K562 (cell line): ENCODE measurements at regions not wholly inside any gene's neighbourhood (a gene's known extent, or its start where the extent isn't known, plus 50 kb on each side); places are given as distances from the start of the nearest gene placed in this dataset.

Source experiments
- ATAC-seq: fragments of 200-7000 bp; cut with Tn5 transposase; 3 replicates; pipeline ENCODE4 v1.9.1; 2020; ENCODE audit warnings: moderate library complexity
- BruUV-seq: library from RNA; stranded (reverse); fragments of 400-500 nt; replicated peaks from 2 replicates; lab custom pipeline; 2021; lab: Mats Ljungman, UMichigan
- CTCF ChIA-PET: fragments of 300-600 bp; formaldehyde crosslinking; extraction: SDS; loops from one replicate; lab custom pipeline; 2021; ENCODE audit warnings: low intra/inter-chr PET ratio; lab: Yijun Ruan, JAX
- POLR2A ChIA-PET: fragments of 300-600, 350-650 bp; sonication (Branson Sonifier 250); formaldehyde crosslinking; extraction: SDS; loops from one replicate; lab custom pipeline; 2021; ENCODE audit warnings: antibody characterized with exemption, inconsistent platforms; lab: Yijun Ruan, JAX
- DNase-seq, 4 experiments: peaks; one replicate each; pipeline versions ENCODE4 v3.0.0 to v3.0.0-alpha.2; 2011 to 2018; ENCODE audit warnings: low spot score in 3 of 4, mixed read lengths in 3 of 4; ENCODE audit errors: extremely low read depth in 1 of 4
- FAIRE-seq: peaks from 2 replicates; lab custom pipeline; 2011; peaks lifted over from hg19 to GRCh38; lab: Jason Lieb, UNC
- H2AFZ ChIP-seq: 2 replicates; pipeline ENCODE4 v1.6.0; 2011; ENCODE audit warnings: low read depth, low read length, control low read depth, inconsistent platforms
- H3K27ac ChIP-seq: fragments of 200-600 bp; 3 replicates; pipeline ENCODE4 v1.8.0; 2011; ENCODE audit warnings: low read depth, mild to moderate bottlenecking, control low read depth, inconsistent platforms, low read length, moderate library complexity, mixed read lengths; ENCODE audit errors: extremely low read depth
- H3K27me3 ChIP-seq, 2 experiments: fragments of 300-600 bp in 1 of 2; 2 replicates in 1 of 2; 3 replicates in 1 of 2; pipeline versions ENCODE4 v1.6.0 to v1.8.0; 2011; ENCODE audit warnings: inconsistent platforms in 2 of 2, low read length in 2 of 2, mild to moderate bottlenecking in 1 of 2, mixed read lengths in 1 of 2, moderate library complexity in 1 of 2; ENCODE audit not compliant: control insufficient read depth in 2 of 2, insufficient read depth in 2 of 2
- H3K36me3 ChIP-seq: fragments of 300-600 bp; 3 replicates; pipeline ENCODE4 v1.8.0; 2011; ENCODE audit warnings: mild to moderate bottlenecking, low read length, inconsistent platforms; ENCODE audit not compliant: control insufficient read depth, insufficient read depth
- H3K4me1 ChIP-seq, 2 experiments: fragments of 200-600 bp in 1 of 2; replicated peaks in 1 of 2; 2 replicates in 1 of 2; 3 replicates in 1 of 2; pipeline versions ENCODE4 v1.5.1 to v1.8.0; 2011; ENCODE audit warnings: inconsistent platforms in 2 of 2, low read length in 2 of 2, mild to moderate bottlenecking in 1 of 2, mixed read lengths in 1 of 2, moderate library complexity in 1 of 2; ENCODE audit not compliant: control insufficient read depth in 2 of 2, insufficient read depth in 2 of 2
- H3K4me2 ChIP-seq: 2 replicates; pipeline ENCODE4 v1.6.1; 2011; ENCODE audit warnings: low read length, control low read depth, inconsistent platforms, mixed read lengths; ENCODE audit not compliant: insufficient read depth
- H3K4me3 ChIP-seq: fragments of 200-600 bp; sonication (generic), shearing (Covaris generic); 2 replicates; pipeline ENCODE4 v1.5.1; 2016; ENCODE audit warnings: control low read depth, inconsistent platforms
- H3K79me2 ChIP-seq: fragments of 200-600 bp; 3 replicates; pipeline ENCODE4 v1.8.0; 2011; ENCODE audit warnings: low read length, inconsistent platforms; ENCODE audit not compliant: control insufficient read depth, insufficient read depth
- H3K9ac ChIP-seq, 2 experiments: 2 replicates each; pipeline versions ENCODE4 v1.6.0 to v1.6.1; 2011; ENCODE audit warnings: low read depth in 2 of 2, low read length in 2 of 2, control low read depth in 1 of 2, inconsistent platforms in 1 of 2, mild to moderate bottlenecking in 1 of 2, mixed read lengths in 1 of 2; ENCODE audit not compliant: insufficient read depth in 1 of 2
- H3K9me1 ChIP-seq: one replicate; pipeline ENCODE4 v1.6.0; 2011; ENCODE audit warnings: inconsistent platforms, mild to moderate bottlenecking, low read length, moderate library complexity; ENCODE audit not compliant: control insufficient read depth, insufficient read depth
- H3K9me3 ChIP-seq: replicated peaks from 2 replicates; pipeline ENCODE4 v1.5.1; 2011; ENCODE audit warnings: low read depth, low read length, inconsistent platforms; ENCODE audit not compliant: control insufficient read depth, insufficient read depth
- H4K20me1 ChIP-seq: replicated peaks from 2 replicates; pipeline ENCODE4 v1.6.1; 2011; ENCODE audit warnings: low read length, inconsistent platforms, mixed read lengths; ENCODE audit not compliant: control insufficient read depth, insufficient read depth
- CEBPZ ChIP-seq: fragments of 150-350 bp; IDR thresholded peaks from 2 replicates; pipeline ENCODE4 v1.6.1; 2014; ENCODE audit warnings: low read depth, mild to moderate bottlenecking, low read length, borderline replicate concordance
- ZNF551 ChIP-seq: fragments of 250-450 bp; sonication (Bioruptor Pico); IDR thresholded peaks from 2 replicates; pipeline ENCODE4 v1.5.0; 2021; ENCODE audit warnings: mild to moderate bottlenecking, moderate library complexity
- WGBS: fragments of 100-300 bp; shearing (Covaris generic); methylation state at CpG from one replicate; pipeline ENCODE4 v1.1.6; 2016; ENCODE audit warnings: low coverage, mixed read lengths; ENCODE audit not compliant: insufficient coverage; ENCODE audit errors: missing lambda C conversion rate; 5-methylcytosine and 5-hydroxymethylcytosine counted together
- in situ Hi-C: fragments of 300-500 bp; cut with MboI; formaldehyde crosslinking; loops from 4 replicates; pipeline ENCODE4 v1.15.0; 2018; ENCODE audit warnings: inconsistent platforms, mixed read lengths
- intact Hi-C: fragments of 100-400 bp; cut with micrococcal nuclease; formaldehyde crosslinking; loops from 2 replicates; pipeline ENCODE4 v1.14.2; 2022

GRCh38 chr1:178575611-178576361 is 62.9 kb downstream of the TEX35 start:
- no peaks in the 10 kb centered on the region for H3K4me1 ChIP-seq
- CTCF ChIA-PET: no interaction called here

More at GRCh38 chr1:178575611-178576361, 62.9 kb downstream of the TEX35 start:
- FAIRE-seq (no peak), ATAC-seq (no peak), DNase-seq (no peak)
- H3K79me2 ChIP-seq: no peaks in the 10 kb centered on the region
- no peak for TF ChIP-seq CEBPZ
- TF ChIP-seq ZNF551 (CRISPR knock-in tag): no peak
- POLR2A ChIA-PET: interaction anchor here (0.6 to 0.7 kb wide), 3 partner anchors 22 to 861 kb away, joined by 3 read pairs; no protein-coding TSS in a partner anchor
- H3K9me1 ChIP-seq: no peaks in the 10 kb centered on the region
- H2AFZ ChIP-seq: no peak overlapping the region
- no peak overlapping the region for H3K9ac ChIP-seq
- H4K20me1 ChIP-seq: no peaks in the 10 kb centered on the region; the same call in 1 of the 2 replicates
- no TSS peak for BruUV-seq
- no peaks in the 10 kb centered on the region for H3K9me3 ChIP-seq
- intact Hi-C loops: no loop called here
- H3K36me3 ChIP-seq: no peaks in the 10 kb centered on the region
- H3K27ac ChIP-seq: no peak overlapping the region
- H3K4me3 ChIP-seq: no peak overlapping the region
- no peak overlapping the region for H3K4me2 ChIP-seq
- in situ Hi-C loops: no loop called here
- peaks cover 2 to 4% of the 10 kb centered on the region in 2 experiments; a peak in 1 of 5 replicates for H3K27me3 ChIP-seq
- WGBS: 0% methylated on average over 3 of the region's 3 CpGs
